K562 (cell line): ENCODE measurements at regions not wholly inside any gene's neighbourhood (a gene's known extent, or its start where the extent isn't known, plus 50 kb on each side); places are given as distances from the start of the nearest gene placed in this dataset.

Experiments used
- BRCA1 ChIP-seq, 2 experiments: fragments of 450-650 bp in 1 of 2; sonication (generic) in 1 of 2; formaldehyde crosslinking in 1 of 2; IDR thresholded peaks; 2 replicates each; pipeline versions ENCODE4 v1.5.0 to v1.6.1; 2017 to 2020; ENCODE audit warnings: mild to moderate bottlenecking in 1 of 2, missing genetic modification reagents in 1 of 2
- DPF2 ChIP-seq: fragments of 450-650 bp; IDR thresholded peaks from 2 replicates; pipeline ENCODE4 v1.6.1; 2016
- FOXA3 ChIP-seq, 2 experiments: fragments of 450-650 bp in 1 of 2; sonication (generic) in 1 of 2; formaldehyde crosslinking; IDR thresholded peaks in 1 of 2; conservative IDR thresholded peaks in 1 of 2; 2 replicates each; pipeline versions ENCODE4 v1.4.0 to v1.8.0; 2020 to 2022; ENCODE audit warnings: mild to moderate bottlenecking in 2 of 2, missing genetic modification reagents in 1 of 2
- KAT8 ChIP-seq: fragments of 450-650 bp; IDR thresholded peaks from 2 replicates; pipeline ENCODE4 v1.6.1; 2016; ENCODE audit warnings: low read depth, mild to moderate bottlenecking
- PCBP2 ChIP-seq: fragments of 200-400 bp; formaldehyde crosslinking; IDR thresholded peaks from 2 replicates; pipeline ENCODE4 v1.6.1; 2018; ENCODE audit warnings: low read length, low read depth, mild to moderate bottlenecking, moderate library complexity; ENCODE audit not compliant: poor library complexity, severe bottlenecking
- PHF21A ChIP-seq: fragments of 450-650 bp; IDR thresholded peaks from 2 replicates; pipeline ENCODE4 v1.6.1; 2017; ENCODE audit warnings: low read depth, borderline replicate concordance
- SP1 ChIP-seq: sonication (generic); formaldehyde crosslinking; IDR thresholded peaks from 2 replicates; pipeline ENCODE4 v1.8.1; 2022; ENCODE audit warnings: mild to moderate bottlenecking, missing genetic modification reagents
- TCF7 ChIP-seq: sonication (generic); IDR thresholded peaks from 2 replicates; pipeline ENCODE4 v1.6.1; 2016; ENCODE audit warnings: antibody characterized with exemption, borderline replicate concordance
- ZBTB26 ChIP-seq: fragments of 450-650 bp; formaldehyde crosslinking; IDR thresholded peaks from 2 replicates; pipeline ENCODE4 v1.4.0; 2022; ENCODE audit warnings: missing genetic modification characterization
- ZFP36 ChIP-seq: fragments of 150-350 bp; IDR thresholded peaks from 2 replicates; pipeline ENCODE4 v1.6.1; 2018; ENCODE audit warnings: low read length, low read depth; ENCODE audit not compliant: partially characterized antibody
- ZNF696 ChIP-seq: fragments of 250-450 bp; sonication (Bioruptor Pico); conservative IDR thresholded peaks from 2 replicates; pipeline ENCODE4 v1.4.0; 2020; ENCODE audit warnings: mild to moderate bottlenecking, moderate library complexity
- TF ChIP-seq, protein P1 (sequence below), 3 experiments: IDR thresholded peaks in 2 of 3; conservative IDR thresholded peaks in 1 of 3; 2 replicates each; pipeline ENCODE4 v1.5.1; 2011 to 2012; ENCODE audit warnings: low read length in 3 of 3, mild to moderate bottlenecking in 3 of 3, control low read depth in 2 of 3, improper control_type of control experiment in 1 of 3, inconsistent platforms in 1 of 3, low read depth in 1 of 3, mixed read lengths in 1 of 3, moderate library complexity in 1 of 3; ENCODE audit not compliant: insufficient read depth in 2 of 3
- TF ChIP-seq, protein P2 (sequence below), 2 experiments: IDR thresholded peaks; 2 replicates each; pipeline ENCODE4 v1.6.1; 2011; ENCODE audit warnings: borderline replicate concordance in 1 of 2, control low read depth in 1 of 2, low read depth in 1 of 2, low read length in 1 of 2, mild to moderate bottlenecking in 1 of 2, mixed read lengths in 1 of 2, moderate library complexity in 1 of 2; ENCODE audit not compliant: insufficient read depth in 1 of 2, insufficient read length in 1 of 2, poor library complexity in 1 of 2, severe bottlenecking in 1 of 2; ENCODE audit errors: extremely low read depth in 1 of 2

DNA sequence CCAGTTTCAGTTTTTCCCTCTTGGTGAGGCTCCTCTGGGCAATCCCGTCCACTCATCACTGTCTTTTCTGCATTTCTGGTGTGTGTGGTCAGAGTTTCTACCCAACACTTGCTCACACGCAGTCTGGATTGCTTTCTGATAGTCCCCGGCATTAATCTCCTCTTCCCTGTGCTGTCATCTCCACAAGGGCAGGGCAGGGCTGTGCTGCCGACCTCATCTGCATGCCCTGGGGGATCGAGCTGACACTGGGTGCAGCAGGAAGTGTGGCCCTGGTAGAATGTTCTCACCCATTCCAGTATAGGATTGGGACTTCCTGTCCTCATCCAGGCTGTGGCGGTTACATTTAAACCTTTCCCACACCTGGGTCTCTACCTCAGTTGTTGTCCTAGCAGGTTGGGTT is 80.0 kb upstream of the FAM136A start:
- TF ChIP-seq TCF7 (no peak), DPF2 (no peak), PCBP2 (no peak), ZNF696 (no peak), KAT8 (no peak), SP1 (CRISPR knock-in tag) (no peak), FOXA3 (CRISPR knock-in tag; conservative IDR thresholded peaks at IDR 0.05 in 1 of 2, IDR thresholded peaks at IDR 0.05 in 1 of 2) (no peak), ZBTB26 (CRISPR knock-in tag) (no peak), BRCA1 (IDR thresholded peaks at IDR 0.05) (no peak), BRCA1 (CRISPR knock-in tag; IDR thresholded peaks at IDR 0.05) (no peak), ZFP36 (no peak), PHF21A (no peak)
- TF ChIP-seq, protein P1, sequence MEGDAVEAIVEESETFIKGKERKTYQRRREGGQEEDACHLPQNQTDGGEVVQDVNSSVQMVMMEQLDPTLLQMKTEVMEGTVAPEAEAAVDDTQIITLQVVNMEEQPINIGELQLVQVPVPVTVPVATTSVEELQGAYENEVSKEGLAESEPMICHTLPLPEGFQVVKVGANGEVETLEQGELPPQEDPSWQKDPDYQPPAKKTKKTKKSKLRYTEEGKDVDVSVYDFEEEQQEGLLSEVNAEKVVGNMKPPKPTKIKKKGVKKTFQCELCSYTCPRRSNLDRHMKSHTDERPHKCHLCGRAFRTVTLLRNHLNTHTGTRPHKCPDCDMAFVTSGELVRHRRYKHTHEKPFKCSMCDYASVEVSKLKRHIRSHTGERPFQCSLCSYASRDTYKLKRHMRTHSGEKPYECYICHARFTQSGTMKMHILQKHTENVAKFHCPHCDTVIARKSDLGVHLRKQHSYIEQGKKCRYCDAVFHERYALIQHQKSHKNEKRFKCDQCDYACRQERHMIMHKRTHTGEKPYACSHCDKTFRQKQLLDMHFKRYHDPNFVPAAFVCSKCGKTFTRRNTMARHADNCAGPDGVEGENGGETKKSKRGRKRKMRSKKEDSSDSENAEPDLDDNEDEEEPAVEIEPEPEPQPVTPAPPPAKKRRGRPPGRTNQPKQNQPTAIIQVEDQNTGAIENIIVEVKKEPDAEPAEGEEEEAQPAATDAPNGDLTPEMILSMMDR (IDR thresholded peaks at IDR 0.05 in 2 of 3, conservative IDR thresholded peaks at IDR 0.05 in 1 of 3; ENCODE audit: insufficient read depth in 2 of 3, low read depth in 1 of 3, low read length in 3 of 3), result no peak
- TF ChIP-seq, protein P2, sequence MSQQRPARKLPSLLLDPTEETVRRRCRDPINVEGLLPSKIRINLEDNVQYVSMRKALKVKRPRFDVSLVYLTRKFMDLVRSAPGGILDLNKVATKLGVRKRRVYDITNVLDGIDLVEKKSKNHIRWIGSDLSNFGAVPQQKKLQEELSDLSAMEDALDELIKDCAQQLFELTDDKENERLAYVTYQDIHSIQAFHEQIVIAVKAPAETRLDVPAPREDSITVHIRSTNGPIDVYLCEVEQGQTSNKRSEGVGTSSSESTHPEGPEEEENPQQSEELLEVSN (IDR thresholded peaks at IDR 0.05; ENCODE audit: borderline replicate concordance in 1 of 2, extremely low read depth in 1 of 2, insufficient read depth in 1 of 2, insufficient read length in 1 of 2, low read depth in 1 of 2, low read length in 1 of 2, poor library complexity in 1 of 2, severe bottlenecking in 1 of 2), result no peak
